Stimulated activated CD4-positive, alpha-beta T cell treated with anti-CD3 and anti-CD28 coated beads, Interleukin-15, amount 100 ng/mL, for 48 hours (primary cell): ENCODE measurements at regions not wholly inside any gene's neighbourhood (a gene's known extent, or its start where the extent isn't known, plus 50 kb on each side); places are given as distances from the start of the nearest gene placed in this dataset.

Experiments
- DNase-seq, 2 donors: peaks; one replicate each; pipeline ENCODE4 v3.0.0-alpha.2; 2020; ENCODE audit warnings: low read depth in 2 of 2

- DNase-seq: no peak
Measured at GRCh38 chr18:55880617-55881016, 292.6 kb upstream of the TCF4 start.

GRCh38 chr18:55879331-55879730, 291.3 kb upstream of the TCF4 start:
- DNase-seq: no peak

- DNase-seq: no peak
Measured at GRCh38 chr18:55878224-55878623, 290.2 kb upstream of the TCF4 start.

GRCh38 chr18:55877321-55877720, 289.3 kb upstream of the TCF4 start:
- DNase-seq: no peak

GRCh38 chr18:55876254-55876653, 288.3 kb upstream of the TCF4 start:
- no peak for DNase-seq

- no peak for DNase-seq
Measured at GRCh38 chr18:55875371-55875901, 287.4 kb upstream of the TCF4 start.

GRCh38 chr18:55869556-55870501, 281.8 kb upstream of the TCF4 start:
- no peak for DNase-seq

- DNase-seq: no peak
Measured at GRCh38 chr18:55868909-55869308, 280.9 kb upstream of the TCF4 start.

- DNase-seq: no peak
Measured at GRCh38 chr18:55866886-55867285, 278.9 kb upstream of the TCF4 start.

GRCh38 chr18:55866006-55866405, 278.0 kb upstream of the TCF4 start:
- DNase-seq: no peak

GRCh38 chr18:55864281-55864680, 276.3 kb upstream of the TCF4 start:
- DNase-seq: no peak

- DNase-seq: no peak
Measured at GRCh38 chr18:55863876-55864275, 275.9 kb upstream of the TCF4 start.

GRCh38 chr18:55863391-55863706, 275.4 kb upstream of the TCF4 start:
- no peak for DNase-seq

- no peak for DNase-seq
Measured at GRCh38 chr18:55862693-55863390, 274.9 kb upstream of the TCF4 start.

- DNase-seq: no peak
Measured at GRCh38 chr18:55861266-55861665, 273.3 kb upstream of the TCF4 start.

- DNase-seq: no peak
Measured at GRCh38 chr18:55858661-55859515, 270.9 kb upstream of the TCF4 start.

GRCh38 chr18:55857956-55858355, 270.0 kb upstream of the TCF4 start:
- DNase-seq: no peak

- DNase-seq: no peak
Measured at GRCh38 chr18:55857409-55857808, 269.4 kb upstream of the TCF4 start.

GRCh38 chr18:55856679-55857078, 268.7 kb upstream of the TCF4 start:
- no peak for DNase-seq

GRCh38 chr18:55856229-55856628, 268.2 kb upstream of the TCF4 start:
- DNase-seq: no peak

- no peak for DNase-seq
Measured at GRCh38 chr18:55853268-55853667, 265.3 kb upstream of the TCF4 start.

GRCh38 chr18:55850904-55851303, 262.9 kb upstream of the TCF4 start:
- no peak for DNase-seq
